ENCODE measurements at regions not wholly inside any gene's neighbourhood (a gene's known extent, or its start where the extent isn't known, plus 50 kb on each side); places are given as distances from the start of the nearest gene placed in this dataset.

GRCh38 chr3:18660059-18660458, 234.9 kb upstream of the SATB1 start:
- DNase-seq: no peak
- H3K9me3 ChIP-seq: no peaks in the 10 kb centered on the region
- no peak overlapping the region for H3K4me3 ChIP-seq
- no peaks in the 10 kb centered on the region for H3K27me3 ChIP-seq
- H3K36me3 ChIP-seq: no peaks in the 10 kb centered on the region

- H3K36me3 ChIP-seq: no peaks in the 10 kb centered on the region
- H3K9me3 ChIP-seq: no peaks in the 10 kb centered on the region
- no peak overlapping the region for H3K4me3 ChIP-seq
- DNase-seq: no peak
- no peaks in the 10 kb centered on the region for H3K27me3 ChIP-seq
These were observed 233.0 kb upstream of the SATB1 start for GRCh38 chr3:18657858-18658820.

GRCh38 chr3:18656866-18657265, 231.7 kb upstream of the SATB1 start:
- no peak overlapping the region for H3K4me3 ChIP-seq
- H3K27me3 ChIP-seq: no peaks in the 10 kb centered on the region
- DNase-seq: no peak
- H3K36me3 ChIP-seq: no peaks in the 10 kb centered on the region
- no peaks in the 10 kb centered on the region for H3K9me3 ChIP-seq

GRCh38 chr3:18656410-18656809, 231.3 kb upstream of the SATB1 start:
- Histone ChIP-seq H3K9me3 (no peaks in the 10 kb centered on the region), H3K27me3 (no peaks in the 10 kb centered on the region), H3K4me3 (no peak overlapping the region), H3K36me3 (no peaks in the 10 kb centered on the region)
- DNase-seq: no peak

DNA sequence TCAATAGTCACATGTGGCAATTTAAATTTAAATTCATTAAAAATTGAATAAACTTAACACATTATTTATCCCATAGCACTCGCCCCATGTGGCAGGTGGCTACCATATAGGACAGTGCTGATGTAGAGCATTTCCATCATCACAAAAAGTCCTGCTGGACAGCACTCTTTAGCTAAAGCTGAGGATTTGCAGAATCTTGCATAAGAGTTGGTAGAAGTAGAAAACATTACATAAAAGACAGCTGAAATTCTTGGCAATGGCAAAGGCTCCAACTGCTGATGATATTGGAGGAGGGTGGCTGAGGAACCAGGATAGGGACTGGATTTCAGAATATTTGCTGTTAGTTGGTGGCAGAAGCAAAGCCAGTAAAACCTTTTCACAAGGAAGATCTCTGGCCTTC, 230.7 kb upstream of the SATB1 start:
- DNase-seq: no peak
- no peak overlapping the region for H3K4me3 ChIP-seq
- no peaks in the 10 kb centered on the region for H3K36me3 ChIP-seq

DNA sequence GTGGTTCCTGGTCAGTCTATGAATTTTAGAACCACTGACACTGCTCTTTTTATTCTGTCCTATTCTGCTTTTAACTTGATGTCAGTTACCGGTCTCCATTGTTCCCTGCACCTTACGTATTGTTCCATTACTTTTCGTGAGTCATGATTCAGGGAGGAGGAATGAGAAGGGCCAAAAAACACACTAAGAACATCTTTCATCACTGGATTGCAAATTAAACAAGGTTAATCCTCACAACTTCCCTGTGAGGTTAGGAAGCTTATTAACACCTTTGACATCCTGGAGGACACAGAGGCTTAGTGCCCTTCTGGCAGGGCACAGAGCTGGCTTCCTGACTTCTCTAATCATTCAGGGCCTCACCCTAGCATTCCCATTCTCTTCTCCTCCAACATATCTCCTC, 227.6 kb upstream of the SATB1 start:
- no peaks in the 10 kb centered on the region for H3K36me3 ChIP-seq
- no peaks in the 10 kb centered on the region for H3K9me3 ChIP-seq
- DNase-seq: no peak
- H3K4me3 ChIP-seq: no peak overlapping the region
- H3K27me3 ChIP-seq: no peaks in the 10 kb centered on the region

More for the DNA sequence above, 230.7 kb upstream of the SATB1 start:
- H3K9me3 ChIP-seq: no peaks in the 10 kb centered on the region
- no peaks in the 10 kb centered on the region for H3K27me3 ChIP-seq

DNA sequence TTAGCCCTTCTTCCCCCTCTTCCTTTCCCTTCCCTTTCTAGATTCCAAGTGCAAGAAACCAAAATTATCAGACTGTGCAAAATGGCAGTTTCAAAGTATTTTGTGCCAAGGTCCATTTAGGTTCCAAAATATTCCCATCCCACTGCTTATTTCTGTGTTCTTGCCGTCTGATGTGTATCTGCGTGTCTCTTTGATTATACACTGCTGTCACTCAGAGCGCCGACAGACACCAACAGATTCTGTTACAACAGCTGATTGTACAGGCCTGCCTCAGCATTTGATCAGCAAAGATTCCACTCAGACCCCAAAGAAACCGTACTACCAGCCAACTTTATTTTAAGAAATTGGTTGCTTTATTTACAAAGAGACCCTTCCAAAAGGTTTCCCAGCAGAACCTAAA, 225.6 kb upstream of the SATB1 start:
- DNase-seq: no peak
- Histone ChIP-seq H3K9me3 (no peaks in the 10 kb centered on the region), H3K4me3 (no peak overlapping the region), H3K27me3 (no peaks in the 10 kb centered on the region), H3K36me3 (no peaks in the 10 kb centered on the region)

DNA sequence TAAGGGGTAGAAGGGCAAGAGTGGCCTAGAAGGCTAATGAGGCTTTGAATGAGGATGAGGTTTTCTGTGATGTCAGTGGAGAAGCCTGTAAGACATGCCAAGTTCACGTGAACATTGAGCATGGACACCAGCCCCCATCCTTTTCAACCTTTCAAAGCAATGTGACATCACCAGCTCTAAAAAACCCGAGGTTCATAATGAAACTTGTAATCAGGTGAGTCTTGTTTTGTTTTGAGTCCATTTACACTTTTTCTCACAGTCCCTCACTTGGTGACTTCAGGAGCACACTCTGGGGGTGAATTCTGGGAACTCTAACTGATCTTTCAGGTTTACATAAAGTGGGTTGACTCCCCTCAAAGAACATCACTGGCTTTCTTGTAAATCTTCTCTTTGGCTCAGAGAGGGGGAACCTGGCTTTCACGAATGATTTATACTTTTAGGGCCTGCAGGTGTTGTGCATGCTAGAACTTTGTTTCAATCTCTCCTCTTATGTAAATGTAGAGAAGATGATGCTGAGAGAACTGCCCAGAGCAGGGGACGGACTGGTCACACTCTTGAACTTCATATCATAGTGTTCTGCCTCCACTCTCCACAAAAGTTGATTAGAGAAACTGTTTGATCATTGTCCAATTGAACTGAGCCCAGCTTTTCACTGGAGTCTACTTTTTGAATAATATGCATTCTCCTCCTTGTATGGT, 224.7 kb upstream of the SATB1 start:
- H3K27me3 ChIP-seq: no peaks in the 10 kb centered on the region
- H3K9me3 ChIP-seq: no peaks in the 10 kb centered on the region
- no peak overlapping the region for H3K4me3 ChIP-seq
- H3K36me3 ChIP-seq: no peaks in the 10 kb centered on the region
- no peak for DNase-seq

DNA sequence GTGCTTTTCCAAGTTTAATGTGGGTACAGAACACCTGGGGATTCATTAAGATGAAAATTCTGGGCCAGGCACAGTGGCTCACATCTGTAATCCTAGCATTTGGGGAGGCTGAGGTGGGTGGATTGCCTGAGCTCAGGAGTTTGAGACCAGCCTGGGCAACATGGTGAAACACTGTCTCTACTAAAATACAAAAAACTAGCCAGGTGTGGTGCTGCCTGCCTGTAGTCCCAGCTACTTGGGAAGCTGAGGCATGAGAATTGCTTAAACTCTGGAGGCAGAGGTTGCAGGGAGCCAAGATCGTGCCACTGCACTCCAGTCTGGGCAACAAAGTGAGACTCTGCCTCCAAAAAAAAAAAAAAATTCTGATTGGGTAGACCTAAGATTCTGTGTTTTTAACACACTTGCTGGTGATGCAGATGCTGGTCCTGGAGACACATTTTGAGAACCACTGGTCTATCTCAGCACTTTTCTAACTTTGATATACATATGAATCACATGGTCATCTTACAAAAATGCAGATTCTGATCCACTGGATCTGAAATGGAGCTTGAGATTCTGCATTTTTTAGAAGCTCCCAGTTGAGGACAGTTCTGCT, 223.8 kb upstream of the SATB1 start:
- Histone ChIP-seq H3K4me3 (no peak overlapping the region), H3K36me3 (no peaks in the 10 kb centered on the region), H3K9me3 (no peaks in the 10 kb centered on the region), H3K27me3 (no peaks in the 10 kb centered on the region)
- no peak for DNase-seq

- no peaks in the 10 kb centered on the region for H3K27me3 ChIP-seq
- no peaks in the 10 kb centered on the region for H3K9me3 ChIP-seq
- DNase-seq: no peak
- no peaks in the 10 kb centered on the region for H3K36me3 ChIP-seq
- no peak overlapping the region for H3K4me3 ChIP-seq
These were observed 223.0 kb upstream of the SATB1 start for GRCh38 chr3:18648159-18648558.

GRCh38 chr3:18645619-18646018, 220.5 kb upstream of the SATB1 start:
- no peaks in the 10 kb centered on the region for H3K9me3 ChIP-seq
- H3K27me3 ChIP-seq: no peaks in the 10 kb centered on the region
- DNase-seq: no peak
- no peak overlapping the region for H3K4me3 ChIP-seq
- no peaks in the 10 kb centered on the region for H3K36me3 ChIP-seq

DNA sequence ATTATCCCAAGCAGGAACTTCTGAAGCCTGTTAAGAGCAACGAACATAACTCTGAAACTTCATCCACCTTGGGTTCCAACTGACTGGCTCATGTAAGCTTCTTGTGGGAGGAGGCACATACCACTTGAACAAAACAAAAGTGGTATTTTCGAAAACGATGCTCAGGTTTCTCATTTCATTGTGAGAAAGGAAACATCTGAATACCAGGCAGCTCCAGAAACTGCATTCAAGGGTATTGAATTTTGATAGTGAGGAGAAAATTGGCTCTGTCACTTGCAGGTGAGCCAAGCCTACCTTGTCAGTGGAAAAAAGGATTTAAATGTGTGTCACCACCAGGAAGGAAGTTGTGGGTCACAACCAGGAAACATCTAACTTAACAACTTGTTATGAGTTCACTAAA, 218.1 kb upstream of the SATB1 start:
- H3K9me3 ChIP-seq: no peaks in the 10 kb centered on the region
- H3K27me3 ChIP-seq: no peaks in the 10 kb centered on the region
- H3K4me3 ChIP-seq: no peak overlapping the region
- DNase-seq: no peak
- no peaks in the 10 kb centered on the region for H3K36me3 ChIP-seq

- no peak for DNase-seq
- Histone ChIP-seq H3K4me3 (no peak overlapping the region), H3K27me3 (no peaks in the 10 kb centered on the region), H3K9me3 (no peaks in the 10 kb centered on the region), H3K36me3 (no peaks in the 10 kb centered on the region)
These were observed 216.8 kb upstream of the SATB1 start for GRCh38 chr3:18641916-18642315.

GRCh38 chr3:18635215-18635614, 210.1 kb upstream of the SATB1 start:
- DNase-seq: no peak
- Histone ChIP-seq H3K36me3 (no peaks in the 10 kb centered on the region), H3K9me3 (no peaks in the 10 kb centered on the region), H3K4me3 (no peak overlapping the region), H3K27me3 (no peaks in the 10 kb centered on the region)

GRCh38 chr3:18634461-18634860, 209.3 kb upstream of the SATB1 start:
- no peaks in the 10 kb centered on the region for H3K9me3 ChIP-seq
- DNase-seq: no peak
- no peak overlapping the region for H3K4me3 ChIP-seq
- H3K36me3 ChIP-seq: no peaks in the 10 kb centered on the region
- no peaks in the 10 kb centered on the region for H3K27me3 ChIP-seq

GRCh38 chr3:18633002-18633401, 207.9 kb upstream of the SATB1 start:
- H3K27me3 ChIP-seq: no peaks in the 10 kb centered on the region
- no peaks in the 10 kb centered on the region for H3K9me3 ChIP-seq
- H3K36me3 ChIP-seq: no peaks in the 10 kb centered on the region
- H3K4me3 ChIP-seq: no peak overlapping the region
- DNase-seq: no peak

DNA sequence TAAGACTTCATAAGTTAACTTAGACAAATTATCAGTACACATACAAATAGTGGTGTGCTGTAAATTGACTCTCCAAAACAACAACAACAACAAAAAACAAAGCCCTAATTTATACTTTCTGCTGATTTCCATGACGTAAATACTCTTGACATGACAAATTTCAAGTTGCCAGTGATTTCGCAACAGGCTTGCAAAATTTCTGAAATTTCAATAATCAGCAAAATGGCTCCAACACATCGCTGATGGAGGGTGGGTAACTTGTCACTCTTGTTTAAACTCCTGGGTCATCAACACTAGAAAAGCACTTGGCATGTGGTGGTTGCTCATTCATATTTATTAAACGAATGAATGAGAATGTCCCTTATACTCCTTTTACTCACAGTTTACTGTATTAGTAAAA, 205.2 kb upstream of the SATB1 start:
- Histone ChIP-seq H3K27me3 (no peaks in the 10 kb centered on the region), H3K36me3 (no peaks in the 10 kb centered on the region), H3K4me3 (no peak overlapping the region), H3K9me3 (no peaks in the 10 kb centered on the region)
- no peak for DNase-seq

Measured in MG63 (cell line).